Muscle of leg (tissue), 3 donors: ENCODE measurements at regions not wholly inside any gene's neighbourhood (a gene's known extent, or its start where the extent isn't known, plus 50 kb on each side); places are given as distances from the start of the nearest gene placed in this dataset.
A peak's percentile ranks its signal among the peaks of the same experiment; 100 is the strongest.
"Not testable (repeated sequence)": the region's sequence is repeated elsewhere in the genome, so short reads cannot be mapped to it uniquely, and the experiment has no call there.

Experiments
- DNase-seq: peaks from one replicate; pipeline ENCODE4 v3.0.0; 2013
- H3K27ac ChIP-seq: one replicate; pipeline ENCODE4 v1.5.1; 2013; ENCODE audit warnings: mild to moderate bottlenecking, low read length, control low read depth
- H3K27me3 ChIP-seq: one replicate; pipeline ENCODE4 v1.6.1; 2013; ENCODE audit warnings: low read length; ENCODE audit not compliant: control insufficient read depth, insufficient read depth
- H3K36me3 ChIP-seq: one replicate; pipeline ENCODE4 v1.6.1; 2013; ENCODE audit warnings: low read length; ENCODE audit not compliant: control insufficient read depth, insufficient read depth
- H3K4me1 ChIP-seq: one replicate; pipeline ENCODE4 v1.6.1; 2013; ENCODE audit warnings: low read length; ENCODE audit not compliant: control insufficient read depth, insufficient read depth
- H3K4me3 ChIP-seq: one replicate; pipeline ENCODE4 v1.5.1; 2013; ENCODE audit warnings: low read length, control low read depth
- H3K9me3 ChIP-seq: replicated peaks from 2 replicates; pipeline ENCODE4 v1.6.1; 2013; ENCODE audit warnings: low read depth, low read length; ENCODE audit not compliant: control insufficient read depth
- WGBS: methylation state at CpG from one replicate; pipeline ENCODE4 v1.1.5; 2013; ENCODE audit warnings: missing lambda C conversion rate; ENCODE audit not compliant: insufficient coverage; 5-methylcytosine and 5-hydroxymethylcytosine counted together

DNA sequence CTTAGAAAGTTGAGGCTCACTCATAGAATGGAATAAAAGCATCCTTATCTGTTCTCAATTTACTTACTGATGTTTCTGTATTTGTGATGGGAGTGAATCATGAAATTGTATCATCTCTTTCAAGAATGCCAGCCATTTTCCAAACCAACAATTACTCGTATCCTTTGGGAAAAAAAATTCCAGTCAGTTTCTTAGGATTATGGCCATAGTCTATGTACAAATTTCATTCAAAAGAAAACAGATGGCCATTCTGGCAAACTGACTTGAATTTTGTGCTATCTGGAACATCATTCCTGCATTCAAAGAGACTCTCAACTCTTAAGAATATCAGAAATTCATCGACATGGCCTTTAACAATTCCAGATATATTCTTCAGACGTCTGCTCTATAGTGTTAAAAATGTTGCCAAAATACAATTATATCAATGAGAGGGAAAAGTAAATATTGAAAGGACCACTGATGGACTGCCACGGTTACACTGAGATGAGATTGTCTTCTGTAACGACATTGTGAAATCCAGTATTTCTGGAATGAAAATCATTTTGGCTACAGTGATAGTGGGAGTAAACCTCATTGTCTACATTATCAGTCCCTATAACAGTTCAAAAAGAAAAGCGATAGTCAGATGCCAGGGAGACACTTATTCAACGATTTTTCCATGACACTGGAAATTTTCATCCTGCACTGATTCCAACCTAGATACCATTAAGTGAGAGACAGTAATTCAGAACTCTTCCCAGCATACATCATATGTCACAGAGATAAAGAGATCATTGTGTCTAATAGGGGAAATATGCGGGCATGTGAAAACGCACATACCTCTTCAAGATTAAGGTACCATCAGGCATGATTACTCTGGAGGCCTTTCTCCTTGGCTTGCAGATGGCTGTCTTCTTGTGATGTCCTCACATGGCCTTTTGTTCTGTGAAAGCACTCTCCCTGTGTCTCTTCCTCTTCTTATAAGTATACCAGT is 953.8 kb upstream of the ALCAM start:
- Histone ChIP-seq H3K36me3 (no peaks in the 10 kb centered on the region), H3K9me3 (no peaks in the 10 kb centered on the region), H3K4me1 (no peaks in the 10 kb centered on the region), H3K4me3 (no peak overlapping the region), H3K27me3 (no peaks in the 10 kb centered on the region), H3K27ac (no peak overlapping the region)
- peak; percentile 16 for DNase-seq
- WGBS = 90% methylated on average over 2 of the region's 9 CpGs

- no peaks in the 10 kb centered on the region for H3K9me3 ChIP-seq
- no peaks in the 10 kb centered on the region for H3K4me1 ChIP-seq
- WGBS = 100% methylated on average over 1 of the region's 2 CpGs
- H3K27me3 ChIP-seq = no peaks in the 10 kb centered on the region
- H3K27ac ChIP-seq = no peak overlapping the region
- no peaks in the 10 kb centered on the region for H3K36me3 ChIP-seq
- no peak overlapping the region for H3K4me3 ChIP-seq
- no peak for DNase-seq
Measured at GRCh38 chr3:104428337-104428925, 938.3 kb upstream of the ALCAM start.

DNA sequence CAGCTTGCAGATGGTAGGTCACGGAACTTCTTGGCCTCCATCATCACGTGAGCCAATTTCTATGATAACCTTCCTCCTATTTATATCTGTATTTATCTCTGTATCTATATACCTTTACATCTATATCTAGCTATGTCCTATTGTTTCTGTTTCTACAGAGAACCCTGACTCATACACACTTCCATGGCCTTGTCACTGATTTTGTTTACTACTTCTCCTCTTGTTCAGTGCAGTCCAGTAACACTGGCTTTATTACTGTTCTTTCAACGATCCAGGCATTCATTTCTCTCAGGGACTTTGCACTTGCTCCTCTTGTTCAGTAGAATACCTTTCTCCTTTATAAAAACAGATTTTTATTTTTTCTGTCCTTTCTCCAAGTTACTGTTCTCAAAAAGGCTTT is 937.0 kb upstream of the ALCAM start:
- Histone ChIP-seq H3K4me3 (no peak overlapping the region), H3K27me3 (no peaks in the 10 kb centered on the region), H3K27ac (no peak overlapping the region), H3K36me3 (no peaks in the 10 kb centered on the region), H3K9me3 (no peaks in the 10 kb centered on the region), H3K4me1 (no peaks in the 10 kb centered on the region)
- 67% methylated on average over 1 of the region's 3 CpGs for WGBS
- DNase-seq = no peak

- WGBS = no CpG with 5 or more reads among the region's 1 CpG
- no peak for DNase-seq
- Histone ChIP-seq H3K4me1 (peaks cover 5% of the 10 kb centered on the region), H3K27me3 (no peaks in the 10 kb centered on the region), H3K27ac (no peak overlapping the region), H3K9me3 (no peaks in the 10 kb centered on the region), H3K36me3 (no peaks in the 10 kb centered on the region), H3K4me3 (no peak overlapping the region)
Measured at GRCh38 chr3:104436506-104436905, 930.2 kb upstream of the ALCAM start.

- Histone ChIP-seq H3K4me1 (peaks cover 5% of the 10 kb centered on the region), H3K36me3 (no peaks in the 10 kb centered on the region), H3K4me3 (no peak overlapping the region), H3K9me3 (no peaks in the 10 kb centered on the region), H3K27ac (peak overlapping the region; percentile 79), H3K27me3 (no peaks in the 10 kb centered on the region)
- DNase-seq = peak; percentile 94
- 32% methylated on average over 2 of the region's 4 CpGs for WGBS
Measured at GRCh38 chr3:104437131-104437750, 929.5 kb upstream of the ALCAM start.

DNA sequence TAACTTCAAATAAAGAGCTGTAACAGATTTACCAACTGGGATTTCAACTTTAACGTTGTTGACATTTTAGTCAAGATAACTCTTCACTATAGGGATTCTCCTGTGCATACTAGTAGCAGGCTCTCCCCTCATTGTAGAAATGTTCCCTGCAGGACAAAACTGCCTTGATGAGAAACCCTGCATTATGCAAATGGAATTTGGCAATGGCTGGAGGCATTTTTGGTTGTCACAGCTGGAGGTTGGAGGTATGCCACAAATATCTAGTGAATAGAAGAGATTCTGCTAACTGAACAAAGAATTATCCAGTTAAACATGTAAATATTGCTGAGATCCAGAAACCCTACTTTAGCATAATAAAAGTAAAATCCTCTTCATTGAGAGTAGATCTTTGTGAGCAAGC is 928.8 kb upstream of the ALCAM start:
- H3K9me3 ChIP-seq = no peaks in the 10 kb centered on the region
- no peaks in the 10 kb centered on the region for H3K36me3 ChIP-seq
- WGBS = 11% methylated on average over 1 of the region's 1 CpG
- H3K4me1 ChIP-seq = peaks cover 5% of the 10 kb centered on the region
- H3K4me3 ChIP-seq = no peak overlapping the region
- H3K27ac ChIP-seq = peak overlapping the region; percentile 79
- peak; percentile 88 for DNase-seq
- H3K27me3 ChIP-seq = no peaks in the 10 kb centered on the region

DNA sequence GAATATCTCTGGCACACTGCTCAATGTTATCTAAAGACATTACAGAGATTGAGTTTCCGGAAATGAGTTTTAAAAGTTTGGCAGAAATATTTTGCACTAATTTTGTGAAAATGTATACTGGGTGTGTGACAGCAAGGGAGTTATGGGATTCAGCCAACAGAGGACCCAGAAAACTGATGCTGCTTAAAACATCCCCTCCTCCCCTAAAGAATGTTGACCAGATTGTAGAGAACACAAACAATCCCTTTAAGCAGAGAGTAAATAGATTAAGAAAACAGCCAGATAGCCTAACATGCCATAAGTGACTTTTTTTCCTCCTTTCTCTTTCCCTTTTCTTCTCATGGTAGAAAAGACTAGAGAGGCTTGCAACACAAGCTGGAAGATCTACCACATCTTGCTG is 928.0 kb upstream of the ALCAM start:
- DNase-seq = peak; percentile 21
- no peaks in the 10 kb centered on the region for H3K27me3 ChIP-seq
- no peak overlapping the region for H3K4me3 ChIP-seq
- whole genome bisulfite sequencing = no CpG with 5 or more reads among the region's 1 CpG
- H3K4me1 ChIP-seq = peaks cover 5% of the 10 kb centered on the region
- no peaks in the 10 kb centered on the region for H3K36me3 ChIP-seq
- peak overlapping the region; percentile 11 for H3K27ac ChIP-seq
- H3K9me3 ChIP-seq = no peaks in the 10 kb centered on the region

GRCh38 chr3:104445252-104445919 is 921.3 kb upstream of the ALCAM start:
- not testable (repeated sequence) for H3K9me3 ChIP-seq, H3K36me3 ChIP-seq, H3K27ac ChIP-seq, DNase-seq, H3K27me3 ChIP-seq, H3K4me3 ChIP-seq, H3K4me1 ChIP-seq
- 97% methylated on average over 5 of the region's 9 CpGs for WGBS

- H3K9me3 ChIP-seq = no peaks in the 10 kb centered on the region
- H3K4me1 ChIP-seq = no peaks in the 10 kb centered on the region
- no peak for DNase-seq
- no peak overlapping the region for H3K27ac ChIP-seq
- WGBS = 88% methylated on average over 1 of the region's 5 CpGs
- no peaks in the 10 kb centered on the region for H3K27me3 ChIP-seq
- H3K36me3 ChIP-seq = no peaks in the 10 kb centered on the region
- no peak overlapping the region for H3K4me3 ChIP-seq
Measured at GRCh38 chr3:104447681-104448080, 919.0 kb upstream of the ALCAM start.

DNA sequence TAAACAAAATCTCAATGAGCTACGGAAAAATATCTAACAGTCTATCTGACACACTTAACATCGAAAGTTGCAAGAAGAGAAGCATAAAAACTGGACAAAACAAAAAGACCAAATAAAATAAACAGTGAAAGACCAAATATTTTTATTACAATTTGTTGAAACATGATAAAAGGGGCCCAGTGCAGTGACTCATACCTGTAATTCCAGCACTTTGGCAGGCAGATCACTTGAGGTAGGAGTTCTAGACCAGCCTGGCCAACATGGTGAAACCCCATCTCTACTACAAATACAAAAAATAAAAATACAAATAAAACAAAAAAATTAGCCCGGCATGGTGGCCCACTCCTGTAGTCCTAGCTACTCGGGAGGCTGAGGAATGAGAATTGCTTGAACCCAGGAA is 914.0 kb upstream of the ALCAM start:
- DNase-seq = no peak
- H3K9me3 ChIP-seq = no peaks in the 10 kb centered on the region
- H3K27ac ChIP-seq = no peak overlapping the region
- WGBS = 100% methylated on average over 2 of the region's 4 CpGs
- H3K27me3 ChIP-seq = no peaks in the 10 kb centered on the region
- H3K4me1 ChIP-seq = no peaks in the 10 kb centered on the region
- H3K4me3 ChIP-seq = no peak overlapping the region
- no peaks in the 10 kb centered on the region for H3K36me3 ChIP-seq
